AG04450 (cell line): ENCODE measurements at regions not wholly inside any gene's neighbourhood (a gene's known extent, or its start where the extent isn't known, plus 50 kb on each side); places are given as distances from the start of the nearest gene placed in this dataset.

Source experiments
- CTCF ChIA-PET: fragments of 300-600, 350-600 bp; formaldehyde crosslinking; extraction: SDS; loops from one replicate; lab custom pipeline; 2022; ENCODE audit warnings: antibody characterized with exemption, inconsistent platforms; lab: Charles Lee
- POLR2A ChIA-PET: fragments of 350-600 bp; formaldehyde crosslinking; extraction: SDS; loops from one replicate; lab custom pipeline; 2021; ENCODE audit warnings: antibody characterized with exemption, inconsistent platforms; lab: Yijun Ruan, JAX
- DNase-seq: peaks from one replicate; pipeline ENCODE4 v3.0.0-alpha.2; 2011; ENCODE audit warnings: low read depth, low spot score
- H3K27ac ChIP-seq: one replicate; pipeline ENCODE4 v1.5.1; 2012; ENCODE audit warnings: low read depth, low read length, control low read depth
- H3K27me3 ChIP-seq: one replicate; pipeline ENCODE4 v1.6.0; 2012; ENCODE audit warnings: low read length; ENCODE audit not compliant: control insufficient read depth, insufficient read depth
- H3K4me3 ChIP-seq: 2 replicates; pipeline ENCODE4 v1.5.1; 2011; ENCODE audit warnings: mild to moderate bottlenecking, low read depth, low read length, control low read depth
- H3K9me3 ChIP-seq: 2 replicates; pipeline ENCODE4 v1.5.1; 2012; ENCODE audit warnings: low read length; ENCODE audit not compliant: control insufficient read depth, insufficient read depth
- TF ChIP-seq, protein P1 (sequence below): IDR thresholded peaks from 2 replicates; pipeline ENCODE4 v1.5.1; 2011; ENCODE audit warnings: low read depth, low read length, control low read depth, inconsistent platforms

DNA sequence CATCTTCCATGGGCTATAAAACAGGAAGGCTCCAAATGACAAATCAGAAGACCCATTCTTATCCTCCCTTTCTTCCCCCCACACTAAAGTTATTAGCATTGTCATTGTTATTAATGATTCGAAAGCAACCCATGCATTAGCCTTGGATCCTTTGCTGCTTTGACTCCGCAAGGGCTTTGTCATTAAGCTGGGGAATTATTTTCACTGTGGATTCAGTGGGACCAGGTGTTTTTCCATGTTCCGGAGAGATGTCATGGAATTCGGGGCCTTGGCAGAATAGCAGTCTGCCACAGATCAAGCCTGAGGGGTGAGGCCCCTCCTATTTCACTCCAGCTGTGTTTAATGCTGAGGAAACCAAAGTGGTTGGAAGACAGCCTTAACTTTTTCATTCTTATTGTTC lies 357.1 kb downstream of the EN1 start:
- no peak overlapping the region for H3K27ac ChIP-seq
- H3K9me3 ChIP-seq, result no peaks in the 10 kb centered on the region
- ChIA-PET POLR2A (no interaction called here), CTCF (interaction anchor here (1.1 kb wide), 1 partner anchor 365 kb away, joined by 3 read pairs; no protein-coding TSS in a partner anchor)
- DNase-seq, result no peak
- no peaks in the 10 kb centered on the region for H3K27me3 ChIP-seq
- no peak overlapping the region for H3K4me3 ChIP-seq
- TF ChIP-seq, protein P1, sequence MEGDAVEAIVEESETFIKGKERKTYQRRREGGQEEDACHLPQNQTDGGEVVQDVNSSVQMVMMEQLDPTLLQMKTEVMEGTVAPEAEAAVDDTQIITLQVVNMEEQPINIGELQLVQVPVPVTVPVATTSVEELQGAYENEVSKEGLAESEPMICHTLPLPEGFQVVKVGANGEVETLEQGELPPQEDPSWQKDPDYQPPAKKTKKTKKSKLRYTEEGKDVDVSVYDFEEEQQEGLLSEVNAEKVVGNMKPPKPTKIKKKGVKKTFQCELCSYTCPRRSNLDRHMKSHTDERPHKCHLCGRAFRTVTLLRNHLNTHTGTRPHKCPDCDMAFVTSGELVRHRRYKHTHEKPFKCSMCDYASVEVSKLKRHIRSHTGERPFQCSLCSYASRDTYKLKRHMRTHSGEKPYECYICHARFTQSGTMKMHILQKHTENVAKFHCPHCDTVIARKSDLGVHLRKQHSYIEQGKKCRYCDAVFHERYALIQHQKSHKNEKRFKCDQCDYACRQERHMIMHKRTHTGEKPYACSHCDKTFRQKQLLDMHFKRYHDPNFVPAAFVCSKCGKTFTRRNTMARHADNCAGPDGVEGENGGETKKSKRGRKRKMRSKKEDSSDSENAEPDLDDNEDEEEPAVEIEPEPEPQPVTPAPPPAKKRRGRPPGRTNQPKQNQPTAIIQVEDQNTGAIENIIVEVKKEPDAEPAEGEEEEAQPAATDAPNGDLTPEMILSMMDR, result no peak

DNA sequence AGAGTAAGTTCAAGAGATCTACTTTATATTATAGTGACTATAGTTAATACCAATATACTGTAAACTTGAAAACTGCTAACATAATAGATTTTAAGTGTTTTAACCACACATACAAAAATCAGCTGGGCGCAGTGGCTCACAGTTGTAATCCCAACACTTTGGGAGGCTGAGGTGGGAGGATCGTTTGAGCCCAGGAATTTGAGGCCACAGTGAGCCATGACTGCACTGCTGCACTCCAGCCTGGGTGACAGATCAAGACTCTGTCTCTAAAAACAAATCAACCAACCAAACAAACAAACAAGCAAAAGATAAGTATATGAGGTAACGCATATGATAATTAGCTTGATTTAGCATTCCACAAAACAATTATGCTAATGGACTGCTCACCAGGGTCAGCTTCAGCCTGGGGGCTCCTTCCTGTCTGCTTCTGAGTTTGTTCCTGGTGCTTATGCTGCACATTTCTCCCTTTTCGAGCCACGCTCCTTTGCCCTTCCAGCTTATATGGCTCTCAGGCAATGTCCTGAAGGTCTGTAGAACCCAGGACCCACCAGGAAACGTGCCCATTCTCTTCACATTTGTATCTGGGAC lies 357.6 kb downstream of the EN1 start:
- H3K9me3 ChIP-seq, result no peaks in the 10 kb centered on the region
- H3K27me3 ChIP-seq, result no peaks in the 10 kb centered on the region
- POLR2A ChIA-PET, result no interaction called here
- no peak overlapping the region for H3K27ac ChIP-seq
- TF ChIP-seq, protein P1, result no peak
- H3K4me3 ChIP-seq, result no peak overlapping the region
- DNase-seq, result no peak
- CTCF ChIA-PET, result interaction anchor here (1.1 kb wide), 1 partner anchor 365 kb away, joined by 3 read pairs; no protein-coding TSS in a partner anchor

DNA sequence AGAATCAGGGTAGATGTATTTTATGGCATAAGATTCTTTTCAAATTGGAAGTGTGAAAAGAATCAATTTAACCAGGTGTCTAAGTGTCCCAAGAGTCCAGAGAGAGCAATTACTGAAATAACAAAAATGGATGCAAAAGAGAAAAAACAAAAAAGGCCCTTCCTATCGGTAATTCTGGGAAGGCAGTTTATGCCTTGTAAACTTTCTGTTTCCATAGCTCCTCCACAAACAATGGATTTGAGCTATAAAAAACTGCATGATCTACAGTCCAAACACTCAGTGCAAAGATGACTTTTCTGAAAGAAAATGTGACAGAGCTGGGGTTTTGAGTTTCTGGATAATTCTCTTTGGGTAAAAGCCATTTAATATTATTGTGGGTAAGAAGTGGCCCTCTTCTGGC lies 366.1 kb downstream of the EN1 start:
- ChIA-PET CTCF (interaction anchor here (2.2 kb wide), 1 partner anchor 11 kb away, joined by 7 read pairs; no protein-coding TSS in a partner anchor), POLR2A (no interaction called here)
- TF ChIP-seq, protein P1, result no peak
- Histone ChIP-seq H3K4me3 (no peak overlapping the region), H3K27me3 (no peaks in the 10 kb centered on the region), H3K27ac (no peak overlapping the region), H3K9me3 (no peaks in the 10 kb centered on the region)
- DNase-seq, result no peak

DNA sequence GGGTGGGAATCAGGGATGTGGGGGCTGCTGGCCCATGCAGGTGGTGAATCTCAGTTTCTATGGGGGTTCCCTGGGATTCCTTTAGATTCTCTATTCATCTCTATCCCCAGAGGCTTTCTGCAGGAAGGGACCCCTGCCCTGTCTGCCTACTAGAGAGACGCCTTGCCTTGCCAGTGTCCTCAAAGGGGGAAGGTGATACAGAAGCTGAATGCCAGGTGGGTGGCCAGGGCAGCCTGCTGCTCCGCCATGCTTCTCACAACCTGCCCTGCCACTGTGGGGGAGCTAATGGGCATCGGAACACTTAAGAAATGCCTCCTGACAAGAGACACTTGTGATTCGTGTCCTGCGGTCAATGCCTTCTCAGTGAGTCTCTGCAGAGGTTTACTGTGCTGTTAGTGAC lies 368.4 kb downstream of the EN1 start:
- no peak overlapping the region for H3K27ac ChIP-seq
- TF ChIP-seq, protein P1, result no peak
- DNase-seq, result no peak
- peaks cover 3% of the 10 kb centered on the region for H3K27me3 ChIP-seq
- H3K4me3 ChIP-seq, result no peak overlapping the region
- CTCF ChIA-PET, result no interaction called here
- no peaks in the 10 kb centered on the region for H3K9me3 ChIP-seq
- POLR2A ChIA-PET, result no interaction called here

DNA sequence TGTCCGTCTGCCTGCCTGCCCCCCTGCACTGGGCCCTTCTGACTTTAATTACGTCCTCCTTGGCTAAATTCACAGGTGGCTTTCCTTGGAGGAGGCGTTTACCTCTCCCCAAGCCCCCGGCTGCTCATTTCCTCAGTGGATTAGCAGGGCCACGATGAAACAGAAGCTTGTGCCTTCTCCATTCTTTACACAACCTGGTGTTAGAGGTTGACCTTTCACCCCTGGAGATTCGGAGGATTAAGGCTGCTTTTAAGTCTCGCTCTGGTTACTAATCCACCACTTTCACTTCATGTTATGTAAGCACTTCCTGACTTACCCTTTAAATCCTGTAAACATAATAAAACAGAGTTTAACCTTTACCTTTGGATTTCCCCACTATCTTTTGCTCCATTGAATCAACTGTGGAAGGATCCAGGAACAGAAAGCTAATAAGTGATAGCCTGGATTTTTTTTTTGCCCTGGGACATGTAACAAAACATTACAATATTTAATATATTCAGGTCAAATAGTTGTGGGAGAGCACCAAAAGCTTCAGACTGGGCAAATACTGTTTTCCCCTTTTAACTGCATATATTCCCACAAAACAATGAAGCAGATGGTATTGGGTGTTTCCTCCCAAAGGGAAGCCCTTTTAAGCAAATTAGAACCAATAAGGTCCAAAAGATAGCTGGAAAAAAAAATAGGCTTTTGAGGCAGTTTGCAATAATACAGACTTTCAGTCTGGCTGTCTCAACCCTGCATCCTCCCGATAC lies 370.2 kb downstream of the EN1 start:
- CTCF ChIA-PET, result no interaction called here
- DNase-seq, result no peak
- TF ChIP-seq, protein P1, result no peak
- no peaks in the 10 kb centered on the region for H3K9me3 ChIP-seq
- H3K27me3 ChIP-seq, result peaks cover 3% of the 10 kb centered on the region
- H3K4me3 ChIP-seq, result no peak overlapping the region
- POLR2A ChIA-PET, result no interaction called here
- no peak overlapping the region for H3K27ac ChIP-seq
